HG03354 (cell line): ENCODE measurements at regions not wholly inside any gene's neighbourhood (a gene's known extent, or its start where the extent isn't known, plus 50 kb on each side); places are given as distances from the start of the nearest gene placed in this dataset.

Experiments used
- ATAC-seq: cut with Tn5 transposase; IDR thresholded peaks from one replicate; pipeline ENCODE4 v1.9.1; 2021; ENCODE audit warnings: mild to moderate bottlenecking; ENCODE audit not compliant: unreplicated experiment, poor library complexity, severe bottlenecking

- no peak for ATAC-seq
Observed at GRCh38 chr16:72373201-72373600, 201.2 kb upstream of the PMFBP1 start.

GRCh38 chr16:72372087-72373045 is 200.4 kb upstream of the PMFBP1 start:
- no peak for ATAC-seq

GRCh38 chr16:72371307-72372086 is 199.5 kb upstream of the PMFBP1 start:
- ATAC-seq = no peak

GRCh38 chr16:72369274-72369673 is 197.3 kb upstream of the PMFBP1 start:
- ATAC-seq = no peak

- no peak for ATAC-seq
Observed at GRCh38 chr16:72367851-72368250, 195.9 kb upstream of the PMFBP1 start.

GRCh38 chr16:72362973-72363372 is 191.0 kb upstream of the PMFBP1 start:
- no peak for ATAC-seq

GRCh38 chr16:72362476-72362875 is 190.5 kb upstream of the PMFBP1 start:
- ATAC-seq = no peak

GRCh38 chr16:72357910-72358309 is 186.0 kb upstream of the PMFBP1 start:
- ATAC-seq = no peak

- no peak for ATAC-seq
Observed at GRCh38 chr16:72355561-72355960, 183.6 kb upstream of the PMFBP1 start.

GRCh38 chr16:72349719-72350118 is 177.8 kb upstream of the PMFBP1 start:
- ATAC-seq = no peak

GRCh38 chr16:72332926-72333325 is 161.0 kb upstream of the PMFBP1 start:
- no peak for ATAC-seq

- ATAC-seq = no peak
Observed at GRCh38 chr16:72324578-72324977, 152.6 kb upstream of the PMFBP1 start.

GRCh38 chr16:72317446-72317845 is 145.5 kb upstream of the PMFBP1 start:
- ATAC-seq = no peak

GRCh38 chr16:72313903-72314302 is 141.9 kb upstream of the PMFBP1 start:
- no peak for ATAC-seq

GRCh38 chr16:72312828-72313227 is 140.9 kb upstream of the PMFBP1 start:
- no peak for ATAC-seq

- ATAC-seq = no peak
Observed at GRCh38 chr16:72311426-72311825, 139.5 kb upstream of the PMFBP1 start.

GRCh38 chr16:72309001-72309400 is 137.0 kb upstream of the PMFBP1 start:
- no peak for ATAC-seq

- ATAC-seq = no peak
Observed at GRCh38 chr16:72308396-72308795, 136.4 kb upstream of the PMFBP1 start.

- no peak for ATAC-seq
Observed at GRCh38 chr16:72302332-72302731, 130.4 kb upstream of the PMFBP1 start.

GRCh38 chr16:72301523-72302236 is 129.7 kb upstream of the PMFBP1 start:
- ATAC-seq = no peak
